Spleen (tissue), 7 donors: ENCODE measurements at regions not wholly inside any gene's neighbourhood (a gene's known extent, or its start where the extent isn't known, plus 50 kb on each side); places are given as distances from the start of the nearest gene placed in this dataset.

Experiments
- POLR2A ChIP-seq, 3 donors: fragments of 450-650 bp; IDR thresholded peaks; one replicate each; pipeline ENCODE4 v1.5.1; 2017; ENCODE audit warnings: antibody characterized with exemption in 3 of 3, mild to moderate bottlenecking in 1 of 3
- POLR2AphosphoS5 ChIP-seq, 3 donors: sonication (generic); formaldehyde crosslinking; IDR thresholded peaks; one replicate each; pipeline ENCODE4 v1.5.1; 2017; ENCODE audit warnings: antibody characterized with exemption in 3 of 3
- TF ChIP-seq, protein P1 (sequence below), 11 experiments: fragments of 200-600 bp in 7 of 11; fragments of 450-650 bp in 4 of 11; sonication (generic) in 4 of 11; IDR thresholded peaks in 8 of 11; conservative IDR thresholded peaks in 3 of 11; 1 replicate in 7 of 11; 2 replicates in 4 of 11; pipeline versions ENCODE4 v1.4.0 to v1.8.0; 2016 to 2021; ENCODE audit warnings: antibody characterized with exemption in 11 of 11, inconsistent platforms in 4 of 11, mild to moderate bottlenecking in 1 of 11
- donor health status: DM: no; HTN: no; CAD: no; lungs with moderate emphysema.
- donor health status: DM: no; HTN: no; CAD: no.
- donor health status: DM: no; HTN: no; CAD: no.

DNA sequence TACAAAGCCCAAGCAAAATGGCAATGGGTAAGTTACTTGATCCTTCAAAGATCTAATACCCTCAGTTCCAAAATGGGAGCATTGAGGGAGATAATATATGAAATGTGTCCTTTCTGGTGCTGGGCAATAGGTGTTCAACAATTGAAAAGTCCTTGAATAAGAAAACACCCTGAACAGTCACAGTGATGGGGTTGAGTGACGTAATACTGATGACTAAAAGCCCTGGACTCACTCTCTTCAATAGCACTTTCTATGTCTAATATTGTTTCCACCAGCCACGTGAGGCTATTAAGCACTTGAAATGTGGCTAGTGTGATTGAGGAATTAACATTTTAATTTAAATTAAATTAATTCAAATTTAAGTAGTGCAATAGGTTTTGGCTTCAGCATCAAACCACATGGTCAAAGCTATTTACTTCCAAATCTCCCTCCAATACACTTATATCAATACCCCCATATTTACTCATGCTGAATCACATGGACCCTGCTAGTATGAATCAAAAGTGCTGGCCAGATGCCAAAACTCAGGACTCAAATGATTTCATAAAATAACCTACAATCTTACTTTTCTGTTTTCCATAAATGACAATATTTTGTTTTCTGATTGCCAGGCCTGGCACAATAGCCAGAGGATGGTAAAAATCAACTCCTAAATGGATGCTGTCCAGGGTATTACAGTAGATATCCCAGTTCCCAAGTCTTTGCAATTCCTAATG is 516.2 kb downstream of the HAPSTR1 start:
- TF ChIP-seq POLR2A (IDR thresholded peaks at IDR 0.05) (no peak), POLR2AphosphoS5 (IDR thresholded peaks at IDR 0.05) (no peak)
- TF ChIP-seq, protein P1, sequence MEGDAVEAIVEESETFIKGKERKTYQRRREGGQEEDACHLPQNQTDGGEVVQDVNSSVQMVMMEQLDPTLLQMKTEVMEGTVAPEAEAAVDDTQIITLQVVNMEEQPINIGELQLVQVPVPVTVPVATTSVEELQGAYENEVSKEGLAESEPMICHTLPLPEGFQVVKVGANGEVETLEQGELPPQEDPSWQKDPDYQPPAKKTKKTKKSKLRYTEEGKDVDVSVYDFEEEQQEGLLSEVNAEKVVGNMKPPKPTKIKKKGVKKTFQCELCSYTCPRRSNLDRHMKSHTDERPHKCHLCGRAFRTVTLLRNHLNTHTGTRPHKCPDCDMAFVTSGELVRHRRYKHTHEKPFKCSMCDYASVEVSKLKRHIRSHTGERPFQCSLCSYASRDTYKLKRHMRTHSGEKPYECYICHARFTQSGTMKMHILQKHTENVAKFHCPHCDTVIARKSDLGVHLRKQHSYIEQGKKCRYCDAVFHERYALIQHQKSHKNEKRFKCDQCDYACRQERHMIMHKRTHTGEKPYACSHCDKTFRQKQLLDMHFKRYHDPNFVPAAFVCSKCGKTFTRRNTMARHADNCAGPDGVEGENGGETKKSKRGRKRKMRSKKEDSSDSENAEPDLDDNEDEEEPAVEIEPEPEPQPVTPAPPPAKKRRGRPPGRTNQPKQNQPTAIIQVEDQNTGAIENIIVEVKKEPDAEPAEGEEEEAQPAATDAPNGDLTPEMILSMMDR (IDR thresholded peaks at IDR 0.05 in 8 of 11, conservative IDR thresholded peaks at IDR 0.05 in 3 of 11), result no peak
